OCI-M1 (cell line): ENCODE measurements at regions not wholly inside any gene's neighbourhood (a gene's known extent, or its start where the extent isn't known, plus 50 kb on each side); places are given as distances from the start of the nearest gene placed in this dataset.
"Not testable (repeated sequence)": the region's sequence is repeated elsewhere in the genome, so short reads cannot be mapped to it uniquely, and the experiment has no call there.

Experiments used
- DNase-seq: peaks from one replicate; lab custom pipeline; 2025; lab: John Stamatoyannopoulos, UW

DNA sequence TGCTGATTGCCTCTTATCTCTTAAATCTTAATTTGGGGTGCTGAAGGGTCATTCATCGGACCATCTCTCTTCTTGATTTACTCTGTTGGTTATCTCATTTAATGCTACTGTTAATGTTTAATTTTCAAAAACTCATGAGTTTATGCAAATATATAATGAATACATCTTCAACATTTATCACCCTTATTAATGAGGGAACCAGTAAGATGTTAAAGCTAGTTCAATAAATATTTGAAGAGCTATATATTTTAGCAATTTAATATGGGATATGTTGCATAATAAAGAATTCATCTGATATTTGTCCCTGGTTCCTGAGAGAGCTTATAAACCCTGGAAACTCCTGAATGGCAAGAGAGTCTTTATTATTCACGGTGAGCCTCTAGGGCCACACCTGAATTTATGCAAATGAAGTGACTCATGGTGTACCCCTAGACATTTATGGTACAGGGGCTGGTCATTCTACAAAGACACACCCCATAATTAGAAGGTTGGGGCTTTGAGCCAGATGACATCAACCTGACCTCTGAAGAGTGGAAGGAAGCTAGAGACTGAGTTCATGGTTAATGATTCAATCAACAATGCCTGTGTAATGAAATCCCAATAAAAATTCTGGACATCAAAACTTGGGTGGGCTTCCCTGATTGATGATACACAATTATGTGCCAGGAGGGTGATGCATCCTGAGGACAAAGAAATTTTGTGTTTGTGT lies 339.5 kb upstream of the ZNF608 start:
- no peak for DNase-seq

GRCh38 chr5:125088522-125089105 lies 342.2 kb upstream of the ZNF608 start:
- no peak for DNase-seq

DNA sequence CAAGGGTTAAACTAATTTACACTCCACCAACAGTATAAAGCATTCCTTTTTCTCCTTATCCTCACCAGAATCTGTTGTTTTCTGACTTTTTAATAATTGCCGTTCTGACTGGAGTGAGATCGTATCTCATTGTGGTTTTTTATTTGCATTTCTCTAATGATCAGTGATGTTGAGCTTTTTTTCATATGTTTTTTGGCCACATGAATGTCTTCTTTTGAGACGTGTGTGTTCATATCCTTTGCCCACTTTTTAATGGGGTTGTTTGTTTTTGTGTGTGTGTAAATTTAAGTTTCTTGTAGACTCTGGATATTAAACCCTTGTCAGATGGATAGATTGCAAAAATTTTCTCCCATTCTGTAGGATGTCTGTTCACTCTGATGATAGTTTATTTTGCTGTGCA lies 345.7 kb upstream of the ZNF608 start:
- not testable (repeated sequence) for DNase-seq

DNA sequence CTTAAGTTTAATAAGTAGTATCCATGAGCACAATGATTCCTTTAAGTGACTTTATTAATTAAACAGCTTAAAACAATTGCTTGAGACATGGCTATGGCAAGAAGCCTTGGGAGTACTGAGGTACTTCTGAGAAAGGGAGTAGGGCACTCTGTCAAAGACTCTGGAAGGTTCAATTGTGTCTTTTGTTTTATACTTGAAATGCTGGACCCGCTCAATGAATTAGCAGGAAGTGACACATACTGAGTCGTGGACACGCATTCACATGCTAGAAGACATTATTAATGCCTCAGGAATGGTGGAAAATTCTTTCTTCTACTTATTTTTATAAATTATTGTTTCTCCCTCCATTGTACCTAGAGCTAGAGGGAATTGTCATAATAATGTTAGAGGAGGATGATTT lies 347.3 kb upstream of the ZNF608 start:
- no peak for DNase-seq

GRCh38 chr5:125100342-125100741 lies 353.9 kb upstream of the ZNF608 start:
- DNase-seq, result no peak

- no peak for DNase-seq
Measured at GRCh38 chr5:125100951-125101350, 354.5 kb upstream of the ZNF608 start.

GRCh38 chr5:125103459-125103858 lies 357.0 kb upstream of the ZNF608 start:
- DNase-seq, result no peak

GRCh38 chr5:125106271-125106670 lies 359.8 kb upstream of the ZNF608 start:
- DNase-seq, result no peak

DNA sequence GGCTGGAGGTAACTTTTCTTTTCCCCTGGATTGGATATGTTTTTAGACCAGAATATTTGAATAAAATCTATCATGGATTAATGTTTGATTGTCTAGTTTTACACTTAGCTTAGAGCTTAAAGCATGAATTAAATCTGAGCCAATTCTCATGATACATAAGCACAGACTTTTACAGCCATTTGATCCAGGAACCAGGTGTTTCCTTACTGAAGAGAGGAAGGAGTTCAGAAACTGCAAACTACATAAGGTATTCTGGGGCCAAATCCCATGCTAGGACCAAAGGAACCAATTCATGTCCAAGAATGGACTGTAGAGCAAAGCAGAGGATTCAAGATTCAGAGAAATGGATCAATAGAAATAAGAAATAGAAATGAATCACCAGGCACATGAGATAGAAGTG lies 360.4 kb upstream of the ZNF608 start:
- DNase-seq, result no peak

- no peak for DNase-seq
Measured at GRCh38 chr5:125109293-125109692, 362.9 kb upstream of the ZNF608 start.

GRCh38 chr5:125109816-125110215 lies 363.4 kb upstream of the ZNF608 start:
- DNase-seq, result peak; percentile 0

DNA sequence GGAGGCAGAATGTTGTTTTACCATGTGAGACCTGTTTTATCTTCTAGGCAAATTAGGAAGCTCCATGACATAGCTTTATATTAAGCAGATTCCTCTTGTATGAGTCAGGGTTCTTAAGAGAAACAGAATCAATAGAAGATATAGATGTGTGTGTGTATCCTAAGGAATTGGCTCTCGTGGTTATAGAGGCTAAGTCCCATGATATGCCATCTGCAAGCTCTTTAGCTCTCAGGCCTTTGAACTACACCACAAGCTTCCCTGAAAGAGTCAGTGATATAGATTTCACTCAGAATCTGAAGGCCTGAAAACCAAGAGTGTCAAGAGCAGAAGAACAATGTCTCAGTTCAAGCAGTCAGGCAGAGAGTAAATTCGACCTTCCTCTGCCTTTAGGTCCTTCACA lies 365.8 kb upstream of the ZNF608 start:
- no peak for DNase-seq

- DNase-seq, result no peak
Measured at GRCh38 chr5:125113328-125113727, 366.9 kb upstream of the ZNF608 start.

- DNase-seq, result no peak
Measured at GRCh38 chr5:125115195-125115525, 368.7 kb upstream of the ZNF608 start.

DNA sequence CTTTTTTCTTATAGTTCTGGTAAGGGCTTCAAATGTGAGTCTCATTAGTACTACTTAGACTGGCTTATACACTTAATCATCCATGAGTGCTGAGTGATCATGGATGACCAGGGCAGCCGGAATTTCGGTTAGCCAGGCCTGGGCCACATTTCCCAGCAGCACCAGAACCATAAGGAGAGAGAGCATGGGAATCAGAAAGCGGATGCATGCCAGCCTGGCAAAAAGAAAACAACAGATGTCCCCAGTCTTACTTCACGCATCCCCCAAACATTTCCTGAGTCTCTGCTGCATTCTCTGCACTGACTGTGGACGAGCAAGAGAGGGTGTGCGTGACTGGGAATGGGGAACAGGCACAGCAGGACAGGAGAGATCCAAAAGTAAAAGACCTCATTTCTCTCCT lies 371.1 kb upstream of the ZNF608 start:
- DNase-seq, result no peak

GRCh38 chr5:125120012-125120411 lies 373.6 kb upstream of the ZNF608 start:
- DNase-seq, result no peak

DNA sequence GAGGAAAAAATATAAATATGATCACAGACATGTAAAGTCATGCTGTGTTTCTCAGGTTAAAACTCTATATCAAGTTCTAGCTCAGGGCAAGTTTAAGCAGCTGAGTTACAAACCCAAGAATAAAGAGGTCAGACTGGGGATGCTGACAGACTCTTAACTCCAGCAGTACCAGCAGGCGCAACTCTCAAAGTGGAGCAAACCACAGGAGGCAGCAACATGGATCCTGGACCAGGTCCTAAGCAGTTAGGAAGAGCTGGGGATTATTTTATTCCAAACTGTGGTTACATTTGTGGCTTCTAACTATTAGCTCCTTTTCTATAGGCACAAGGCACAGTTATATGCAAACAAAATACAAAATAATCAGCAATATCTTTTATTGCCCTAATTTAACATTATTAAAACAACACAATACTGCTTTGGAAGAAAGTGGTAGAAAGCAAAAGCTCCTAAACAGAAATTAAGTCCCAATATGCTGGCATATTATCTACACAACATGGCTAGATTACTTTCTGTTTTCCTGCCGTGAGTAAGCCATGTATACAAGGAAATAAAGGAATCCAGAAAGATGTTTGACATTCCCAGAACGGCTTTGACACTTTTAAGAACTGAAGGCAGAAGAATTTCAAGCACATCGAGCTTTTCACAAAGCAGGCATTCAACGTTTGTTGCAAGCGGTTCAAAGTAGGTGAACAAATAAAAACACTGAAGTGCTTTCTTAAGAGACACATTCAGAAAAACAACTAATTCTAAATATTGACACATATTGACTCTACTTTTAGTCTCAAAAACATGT lies 378.8 kb upstream of the ZNF608 start:
- no peak for DNase-seq

DNA sequence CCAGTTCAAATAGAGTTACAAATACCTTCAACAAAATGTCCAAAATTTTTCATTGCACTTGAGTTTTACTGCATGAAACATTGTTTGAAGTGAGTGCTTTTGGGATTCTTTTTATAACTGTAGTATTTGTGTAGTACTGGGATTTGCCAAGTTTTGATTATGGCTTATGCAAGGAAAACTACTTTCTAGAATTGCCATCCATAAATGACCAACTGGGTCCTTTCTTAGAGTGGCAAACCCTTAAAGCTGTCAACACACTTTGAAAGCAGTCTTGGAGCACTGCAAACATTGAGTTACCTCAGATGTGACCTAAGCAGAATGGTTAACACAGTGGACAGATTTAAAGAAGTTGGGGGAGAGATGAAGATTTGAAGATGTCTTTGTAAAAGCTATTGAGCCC lies 379.6 kb upstream of the ZNF608 start:
- no peak for DNase-seq

DNA sequence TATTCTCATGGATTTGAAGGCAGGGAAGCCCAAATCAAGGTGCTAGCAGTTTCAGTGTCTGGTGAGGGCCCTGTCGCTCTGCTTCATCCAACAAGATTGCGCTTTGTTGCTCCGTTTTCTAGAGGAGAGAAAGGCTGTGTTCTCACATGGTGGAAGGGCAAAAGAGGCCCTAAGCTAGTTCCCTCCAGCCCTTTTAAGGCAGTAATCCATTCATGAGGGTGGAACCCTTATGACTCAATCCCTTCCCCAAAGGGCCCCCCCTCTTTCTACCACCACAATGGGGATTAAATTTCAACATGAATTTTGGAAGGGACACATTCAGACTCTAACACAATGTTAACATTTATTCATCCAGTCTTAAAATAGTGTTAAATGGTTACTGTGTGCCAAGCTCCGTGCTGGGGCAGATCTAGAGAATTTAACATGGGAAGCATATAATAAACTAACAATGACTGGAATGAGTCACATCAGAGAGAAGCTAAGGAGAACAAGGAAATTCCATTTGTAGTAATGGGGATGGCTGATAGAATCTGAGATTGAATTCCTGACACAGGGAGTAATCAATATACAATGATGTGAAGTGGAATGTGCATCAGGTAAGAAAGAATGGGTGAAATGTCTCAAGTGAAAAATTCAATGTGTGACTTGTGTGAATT lies 382.8 kb upstream of the ZNF608 start:
- no peak for DNase-seq

DNA sequence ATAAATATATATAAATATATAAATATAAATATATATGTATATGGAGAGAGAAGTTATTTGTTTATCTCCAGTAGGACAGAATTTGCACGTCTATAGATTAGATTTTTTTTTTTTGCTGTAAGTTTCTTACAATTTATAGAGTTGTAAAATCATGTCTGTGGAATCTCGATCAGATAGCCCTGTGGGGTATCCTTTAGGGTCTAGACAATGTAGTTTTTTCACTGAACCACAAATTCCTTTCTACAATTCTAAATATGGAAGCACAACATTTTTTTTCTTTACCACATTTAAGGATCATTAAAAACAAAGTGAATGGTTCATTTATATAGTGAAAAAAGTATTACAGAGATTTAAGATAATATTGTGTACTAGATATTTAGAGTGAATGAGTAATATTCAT lies 384.2 kb upstream of the ZNF608 start:
- no peak for DNase-seq

DNA sequence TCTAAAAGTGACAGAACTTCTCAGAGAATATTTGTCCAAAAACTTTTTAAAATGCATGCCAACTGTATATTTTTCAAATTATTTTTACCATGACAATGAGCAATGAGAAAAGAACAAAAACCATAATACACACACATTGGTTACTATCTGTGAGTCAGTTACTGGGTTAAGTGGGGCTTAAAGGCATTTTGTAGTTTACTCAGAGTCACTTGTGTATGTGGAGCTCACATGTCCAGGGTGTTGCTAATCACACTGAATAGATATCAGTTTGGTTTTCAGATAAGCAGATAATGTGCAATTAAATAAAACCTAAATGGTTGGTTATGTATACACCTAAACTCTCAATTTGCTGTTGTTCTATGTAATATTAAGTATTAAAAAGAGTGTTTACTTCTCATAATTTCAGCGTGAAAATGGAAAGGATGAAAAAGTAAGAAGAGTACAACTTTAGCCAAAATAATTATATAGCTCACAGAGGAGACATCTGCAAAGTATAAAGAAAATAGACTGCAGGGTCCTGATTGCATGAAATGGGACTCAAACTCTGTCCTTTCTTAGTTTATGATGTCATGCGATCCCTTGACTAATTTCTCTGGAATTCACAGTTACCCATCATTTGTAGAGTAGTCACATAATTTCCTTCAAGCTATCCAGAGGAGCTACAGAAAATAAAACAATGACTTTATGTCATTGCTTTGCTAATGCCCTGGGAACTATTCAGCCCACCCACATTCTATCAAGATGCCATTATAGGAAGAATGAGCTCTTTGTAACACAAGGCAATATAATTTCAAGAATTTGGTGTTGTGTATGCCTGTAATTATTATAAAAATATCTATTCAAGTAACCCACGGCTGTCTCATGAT lies 388.0 kb upstream of the ZNF608 start:
- DNase-seq, result no peak

GRCh38 chr5:125137535-125137934 lies 391.1 kb upstream of the ZNF608 start:
- DNase-seq, result no peak
